RWPE1 (cell line): ENCODE measurements at regions not wholly inside any gene's neighbourhood (a gene's known extent, or its start where the extent isn't known, plus 50 kb on each side); places are given as distances from the start of the nearest gene placed in this dataset.

ENCODE experiments used
- CTCF ChIA-PET: fragments of 350-600 bp; sonication (Branson Sonifier 250); formaldehyde crosslinking; extraction: SDS; loops from one replicate; lab custom pipeline; 2021; lab: Yijun Ruan, JAX
- POLR2A ChIA-PET: fragments of 400-600 bp; formaldehyde crosslinking; extraction: SDS; loops from one replicate; lab custom pipeline; 2020; ENCODE audit warnings: antibody characterized with exemption; ENCODE audit not compliant: low non-redundant PET; lab: Yijun Ruan, JAX
- DNase-seq: peaks from one replicate; pipeline ENCODE4 v3.0.0; 2012; ENCODE audit warnings: low spot score
- H3K27ac ChIP-seq: fragments of 450-650 bp; 2 replicates; pipeline ENCODE4 v1.5.1; 2017
- CTCF ChIP-seq: fragments of 450-650 bp; conservative IDR thresholded peaks from 2 replicates; pipeline ENCODE4 v1.5.1; 2017; ENCODE audit warnings: low read depth, mild to moderate bottlenecking

- TF ChIP-seq CTCF, result no peak
- CTCF ChIA-PET, result interaction anchor here (0.6 kb wide), 1 partner anchor 13 kb away, joined by 3 read pairs; no protein-coding TSS in a partner anchor
- DNase-seq, result no peak
- H3K27ac ChIP-seq, result no peak overlapping the region
- POLR2A ChIA-PET, result no interaction called here
Observed at GRCh38 chr5:74461251-74461650, 179.3 kb downstream of the ENC1 start.

- ChIA-PET CTCF (no interaction called here), POLR2A (no interaction called here)
- no peak for DNase-seq
- no peak overlapping the region for H3K27ac ChIP-seq
- TF ChIP-seq CTCF, result no peak
Observed at GRCh38 chr5:74460694-74461093, 179.8 kb downstream of the ENC1 start.

GRCh38 chr5:74459984-74460383 lies 180.5 kb downstream of the ENC1 start:
- TF ChIP-seq CTCF, result no peak
- CTCF ChIA-PET, result no interaction called here
- DNase-seq, result no peak
- POLR2A ChIA-PET, result no interaction called here
- H3K27ac ChIP-seq, result no peak overlapping the region

GRCh38 chr5:74457876-74458275 lies 182.7 kb downstream of the ENC1 start:
- no peak overlapping the region for H3K27ac ChIP-seq
- POLR2A ChIA-PET, result no interaction called here
- CTCF ChIA-PET, result interaction anchor here (0.8 kb wide), 1 partner anchor 423 kb away, joined by 3 read pairs; no protein-coding TSS in a partner anchor
- TF ChIP-seq CTCF, result no peak
- no peak for DNase-seq

GRCh38 chr5:74454263-74455030 lies 186.1 kb downstream of the ENC1 start:
- ChIA-PET POLR2A (no interaction called here), CTCF (interaction anchor here (0.7 kb wide), 1 partner anchor 726 kb away, joined by 4 read pairs; no protein-coding TSS in a partner anchor)
- no peak overlapping the region for H3K27ac ChIP-seq
- no peak for DNase-seq
- no peak for TF ChIP-seq CTCF

- POLR2A ChIA-PET, result no interaction called here
- CTCF ChIA-PET, result no interaction called here
- no peak overlapping the region for H3K27ac ChIP-seq
- DNase-seq, result no peak
- no peak for TF ChIP-seq CTCF
Observed at GRCh38 chr5:74452856-74453255, 187.7 kb downstream of the ENC1 start.
